GM23338 (cell line): ENCODE measurements at regions not wholly inside any gene's neighbourhood (a gene's known extent, or its start where the extent isn't known, plus 50 kb on each side); places are given as distances from the start of the nearest gene placed in this dataset.

ENCODE experiments used
- ATAC-seq: fragments of 200-7000 bp; cut with Tn5 transposase; 3 replicates; pipeline ENCODE4 v1.9.1; 2020
- DNase-seq: peaks from one replicate; pipeline ENCODE4 v3.0.0-alpha.2; 2015; ENCODE audit warnings: low spot score
- H2AFZ ChIP-seq: fragments of 200-600 bp; sonication (generic); 2 replicates; pipeline ENCODE4 v1.8.0; 2016; ENCODE audit warnings: antibody characterized with exemption, mild to moderate bottlenecking, moderate library complexity
- H3F3A ChIP-seq: fragments of 200-600 bp; sonication (generic); replicated peaks from 2 replicates; pipeline ENCODE4 v1.8.0; 2017; ENCODE audit warnings: antibody characterized with exemption, mixed run types, low read depth
- H3K27ac ChIP-seq: fragments of 200-600 bp; sonication (generic); 2 replicates; pipeline ENCODE4 v1.6.1; 2016; ENCODE audit warnings: low read depth
- H3K27me3 ChIP-seq: fragments of 200-600 bp; sonication (generic); 2 replicates; pipeline ENCODE4 v1.8.0; 2016; ENCODE audit warnings: mild to moderate bottlenecking, mixed run types, moderate library complexity; ENCODE audit not compliant: insufficient read depth
- H3K36me3 ChIP-seq: fragments of 200-600 bp; sonication (generic); 2 replicates; pipeline ENCODE4 v1.8.0; 2016; ENCODE audit warnings: mild to moderate bottlenecking; ENCODE audit not compliant: insufficient read depth
- H3K4me1 ChIP-seq: fragments of 200-600 bp; sonication (generic); 2 replicates; pipeline ENCODE4 v1.8.0; 2016; ENCODE audit warnings: mild to moderate bottlenecking, moderate library complexity; ENCODE audit not compliant: insufficient read depth
- H3K4me2 ChIP-seq: fragments of 200-600 bp; sonication (generic); 2 replicates; pipeline ENCODE4 v1.7.1; 2017; ENCODE audit warnings: mixed run types
- H3K4me3 ChIP-seq: fragments of 200-600 bp; sonication (generic); 2 replicates; pipeline ENCODE4 v1.6.1; 2016; ENCODE audit warnings: mixed run types
- H3K79me2 ChIP-seq: fragments of 200-600 bp; sonication (generic); replicated peaks from 2 replicates; pipeline ENCODE4 v1.8.0; 2017; ENCODE audit warnings: mild to moderate bottlenecking; ENCODE audit not compliant: insufficient read depth
- H3K9me2 ChIP-seq: fragments of 200-600 bp; sonication (generic); 2 replicates; pipeline ENCODE4 v1.8.0; 2017; ENCODE audit not compliant: insufficient read depth
- H4K20me1 ChIP-seq: fragments of 200-600 bp; sonication (generic); replicated peaks from 2 replicates; pipeline ENCODE4 v1.8.0; 2017; ENCODE audit warnings: mild to moderate bottlenecking; ENCODE audit not compliant: insufficient read depth
- H3K27ac Mint-ChIP-seq: 2 replicates; pipeline ENCODE4 v1.8.0; 2020; ENCODE audit warnings: inconsistent platforms, mild to moderate bottlenecking, moderate library complexity, mixed read lengths
- H3K27me3 Mint-ChIP-seq: 3 replicates; pipeline ENCODE4 v1.8.0; 2022; ENCODE audit warnings: low read depth, mild to moderate bottlenecking, moderate library complexity, mixed read lengths, inconsistent platforms; ENCODE audit not compliant: insufficient read depth, poor library complexity
- H3K36me3 Mint-ChIP-seq: 3 replicates; pipeline ENCODE4 v1.8.0; 2021; ENCODE audit warnings: low read depth, mild to moderate bottlenecking, inconsistent platforms, moderate library complexity, mixed read lengths
- H3K4me1 Mint-ChIP-seq: 3 replicates; pipeline ENCODE4 v1.8.0; 2020; ENCODE audit warnings: mild to moderate bottlenecking, inconsistent platforms, mixed read lengths
- H3K4me3 Mint-ChIP-seq: 3 replicates; pipeline ENCODE4 v1.8.0; 2021; ENCODE audit warnings: moderate library complexity, mild to moderate bottlenecking, inconsistent platforms, mixed read lengths
- H3K9me3 Mint-ChIP-seq: 3 replicates; pipeline ENCODE4 v1.8.0; 2020; ENCODE audit warnings: moderate library complexity, mild to moderate bottlenecking, inconsistent platforms, mixed read lengths
- CREB1 ChIP-seq: fragments of 250-450 bp; sonication (Bioruptor Pico); IDR thresholded peaks from 2 replicates; pipeline ENCODE4 v1.5.0; 2020; ENCODE audit warnings: low read depth, mild to moderate bottlenecking, moderate library complexity
- CTCF ChIP-seq, 2 experiments: fragments of 200-600 bp in 1 of 2; sonication (generic) in 1 of 2; conservative IDR thresholded peaks; 2 replicates each; pipeline versions ENCODE4 v1.5.1 to v1.6.1; 2016 to 2017; ENCODE audit warnings: antibody characterized with exemption in 2 of 2, low read depth in 2 of 2, mild to moderate bottlenecking in 2 of 2, moderate library complexity in 1 of 2
- ETS1 ChIP-seq: IDR thresholded peaks from 2 replicates; pipeline ENCODE4 v1.6.1; 2016; ENCODE audit warnings: antibody characterized with exemption
- EZH2 ChIP-seq: fragments of 200-600 bp; sonication (generic); IDR thresholded peaks from one replicate; pipeline ENCODE4 v1.8.0; 2017; ENCODE audit warnings: antibody characterized with exemption, mild to moderate bottlenecking, low read depth; ENCODE audit not compliant: unreplicated experiment
- EZH2phosphoT487 ChIP-seq: fragments of 200-600 bp; sonication (generic); IDR thresholded peaks from one replicate; pipeline ENCODE4 v1.8.1; 2018; ENCODE audit warnings: antibody characterized with exemption; ENCODE audit not compliant: unreplicated experiment
- JUNB ChIP-seq: IDR thresholded peaks from one replicate; pipeline ENCODE4 v1.6.1; 2016; ENCODE audit warnings: antibody characterized with exemption; ENCODE audit not compliant: unreplicated experiment
- NANOG ChIP-seq: IDR thresholded peaks from 2 replicates; pipeline ENCODE4 v1.6.1; 2016; ENCODE audit warnings: antibody characterized with exemption, borderline replicate concordance
- POLR2AphosphoS5 ChIP-seq: IDR thresholded peaks from 2 replicates; pipeline ENCODE4 v1.6.1; 2016; ENCODE audit warnings: antibody characterized with exemption, low read depth
- REST ChIP-seq: IDR thresholded peaks from one replicate; pipeline ENCODE4 v1.6.1; 2018; ENCODE audit warnings: antibody characterized with exemption; ENCODE audit not compliant: unreplicated experiment
- STAT1 ChIP-seq: IDR thresholded peaks from one replicate; pipeline ENCODE4 v1.6.1; 2016; ENCODE audit warnings: antibody characterized with exemption; ENCODE audit not compliant: unreplicated experiment
- ZNF114 ChIP-seq: fragments of 250-450 bp; sonication (Bioruptor Pico); IDR thresholded peaks from 2 replicates; pipeline ENCODE4 v1.5.0; 2020; ENCODE audit warnings: mild to moderate bottlenecking, moderate library complexity
- ZNF331 ChIP-seq: fragments of 250-450 bp; sonication (Bioruptor Pico); IDR thresholded peaks from 2 replicates; pipeline ENCODE4 v1.5.0; 2020; ENCODE audit warnings: low read depth, mild to moderate bottlenecking, moderate library complexity
- ZNF462 ChIP-seq: fragments of 250-450 bp; sonication (Bioruptor Pico); IDR thresholded peaks from 2 replicates; pipeline ENCODE4 v1.5.0; 2020; ENCODE audit warnings: mild to moderate bottlenecking, moderate library complexity

GRCh38 chr12:34394211-34395055, 372.1 kb downstream of the ALG10 start:
- H3K27me3 Mint-ChIP-seq: peaks cover 9% of the 10 kb centered on the region
- peaks cover 98% of the 10 kb centered on the region for H3K9me3 Mint-ChIP-seq
- Histone ChIP-seq H3K79me2 (no peaks in the 10 kb centered on the region), H4K20me1 (no peaks in the 10 kb centered on the region), H3K9me2 (no peaks in the 10 kb centered on the region), H3K27me3 (no peaks in the 10 kb centered on the region), H3K4me2 (no peak overlapping the region), H3K27ac (no peak overlapping the region), H3K4me1 (no peaks in the 10 kb centered on the region), H3K36me3 (no peaks in the 10 kb centered on the region), H2AFZ (no peak overlapping the region), H3F3A (no peaks in the 10 kb centered on the region), H3K4me3 (no peak overlapping the region)
- H3K36me3 Mint-ChIP-seq: peaks cover 24% of the 10 kb centered on the region; the same call in 2 of the 3 replicates
- ATAC-seq (no peak), DNase-seq (no peak)
- H3K4me3 Mint-ChIP-seq: no peak overlapping the region
- no peak overlapping the region for H3K27ac Mint-ChIP-seq
- no peaks in the 10 kb centered on the region for H3K4me1 Mint-ChIP-seq
- TF ChIP-seq ETS1: no peak
- no peak for TF ChIP-seq NANOG
- TF ChIP-seq EZH2phosphoT487: no peak
- no peak for TF ChIP-seq POLR2AphosphoS5
- TF ChIP-seq JUNB: no peak
- TF ChIP-seq ZNF114: no peak
- TF ChIP-seq ZNF331: no peak
- TF ChIP-seq REST: no peak
- no peak for TF ChIP-seq CREB1 (CRISPR knock-in tag)
- no peak for TF ChIP-seq CTCF (conservative IDR thresholded peaks at IDR 0.05; ENCODE audit: low read depth in 2 of 2)
- no peak for TF ChIP-seq STAT1
- no peak for TF ChIP-seq ZNF462 (CRISPR knock-in tag)
- TF ChIP-seq EZH2: no peak
